Activated naive CD4-positive, alpha-beta T cell treated with anti-CD3 and anti-CD28 coated beads, Interleukin-2, amount 10 ng/mL, durations not matched to agents 7 days and 5 days (primary cell): ENCODE measurements at regions not wholly inside any gene's neighbourhood (a gene's known extent, or its start where the extent isn't known, plus 50 kb on each side); places are given as distances from the start of the nearest gene placed in this dataset.
"Not testable (repeated sequence)": the region's sequence is repeated elsewhere in the genome, so short reads cannot be mapped to it uniquely, and the experiment has no call there.

Experiments used
- CTCF ChIA-PET: fragments of 350-600 bp; sonication (Branson Sonifier 250); formaldehyde crosslinking; loops from one replicate; lab custom pipeline; 2021; ENCODE audit warnings: antibody characterized with exemption; lab: Charles Lee
- DNase-seq: peaks from one replicate; pipeline ENCODE4 v3.0.0-alpha.2; 2020
- H3K27ac Mint-ChIP-seq: one replicate; pipeline ENCODE4 v1.8.0; 2021; ENCODE audit warnings: mild to moderate bottlenecking, moderate library complexity, mixed read lengths
- H3K27me3 Mint-ChIP-seq: one replicate; pipeline ENCODE4 v1.8.0; 2021; ENCODE audit warnings: mild to moderate bottlenecking, mixed read lengths
- H3K36me3 Mint-ChIP-seq: one replicate; pipeline ENCODE4 v1.8.0; 2021; ENCODE audit warnings: mixed read lengths
- H3K4me1 Mint-ChIP-seq: one replicate; pipeline ENCODE4 v1.8.0; 2021; ENCODE audit warnings: mixed read lengths
- H3K4me3 Mint-ChIP-seq: one replicate; pipeline ENCODE4 v1.8.0; 2021; ENCODE audit warnings: mild to moderate bottlenecking, moderate library complexity, mixed read lengths
- H3K9me3 Mint-ChIP-seq: one replicate; pipeline ENCODE4 v1.8.0; 2021; ENCODE audit warnings: mixed read lengths

DNA sequence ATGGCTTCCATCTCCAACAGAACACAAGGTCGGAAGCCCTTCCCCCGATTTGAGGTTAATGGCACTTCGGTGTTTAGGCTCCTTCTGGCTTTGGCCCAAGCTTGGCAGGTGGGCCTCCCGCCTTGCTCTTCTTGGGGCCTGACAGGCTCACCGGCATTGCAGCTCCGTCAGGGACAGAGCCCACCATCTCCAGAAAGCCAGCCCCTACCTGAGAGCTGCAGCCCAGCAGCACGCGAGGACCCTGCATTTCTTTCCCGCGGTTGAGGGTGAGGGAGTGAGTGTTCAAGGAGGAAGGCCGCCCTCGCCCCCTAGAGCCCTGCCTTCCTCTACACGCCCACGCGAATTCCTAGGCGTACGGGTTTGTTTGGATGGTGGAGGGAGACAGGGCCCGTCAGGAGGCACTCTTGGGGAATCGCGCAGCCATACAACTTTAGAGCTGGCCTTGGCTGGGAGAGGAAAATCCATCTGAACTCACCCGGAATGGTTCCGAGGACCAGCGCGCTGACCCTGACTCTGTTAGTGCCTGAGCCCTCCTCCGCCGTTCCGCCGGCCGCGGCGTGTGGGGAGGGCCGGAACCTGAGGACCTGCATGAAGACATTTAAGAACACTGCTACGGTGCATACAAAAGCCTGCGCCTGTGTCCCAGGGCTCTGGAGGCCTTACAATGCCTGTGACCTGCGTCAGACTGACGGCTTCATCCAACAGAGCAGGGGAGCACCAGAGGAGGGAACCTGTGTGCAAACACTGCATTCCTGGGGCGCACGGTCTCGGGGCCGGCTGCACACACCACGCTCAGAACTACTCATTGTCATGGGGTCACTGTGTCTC is 73.8 kb downstream of the MRPL36 start:
- no peak for DNase-seq
- Mint-ChIP-seq H3K9me3 (no peaks in the 10 kb centered on the region), H3K36me3 (no peaks in the 10 kb centered on the region), H3K27ac (peak overlapping the region; percentile 69), H3K4me1 (peaks cover 5% of the 10 kb centered on the region), H3K4me3 (peak overlapping the region; percentile 71), H3K27me3 (peaks cover 23% of the 10 kb centered on the region)
- CTCF ChIA-PET = interaction anchor here (1.2 kb wide), 1 partner anchor 9 kb away, joined by 3 read pairs; no protein-coding TSS in a partner anchor

DNA sequence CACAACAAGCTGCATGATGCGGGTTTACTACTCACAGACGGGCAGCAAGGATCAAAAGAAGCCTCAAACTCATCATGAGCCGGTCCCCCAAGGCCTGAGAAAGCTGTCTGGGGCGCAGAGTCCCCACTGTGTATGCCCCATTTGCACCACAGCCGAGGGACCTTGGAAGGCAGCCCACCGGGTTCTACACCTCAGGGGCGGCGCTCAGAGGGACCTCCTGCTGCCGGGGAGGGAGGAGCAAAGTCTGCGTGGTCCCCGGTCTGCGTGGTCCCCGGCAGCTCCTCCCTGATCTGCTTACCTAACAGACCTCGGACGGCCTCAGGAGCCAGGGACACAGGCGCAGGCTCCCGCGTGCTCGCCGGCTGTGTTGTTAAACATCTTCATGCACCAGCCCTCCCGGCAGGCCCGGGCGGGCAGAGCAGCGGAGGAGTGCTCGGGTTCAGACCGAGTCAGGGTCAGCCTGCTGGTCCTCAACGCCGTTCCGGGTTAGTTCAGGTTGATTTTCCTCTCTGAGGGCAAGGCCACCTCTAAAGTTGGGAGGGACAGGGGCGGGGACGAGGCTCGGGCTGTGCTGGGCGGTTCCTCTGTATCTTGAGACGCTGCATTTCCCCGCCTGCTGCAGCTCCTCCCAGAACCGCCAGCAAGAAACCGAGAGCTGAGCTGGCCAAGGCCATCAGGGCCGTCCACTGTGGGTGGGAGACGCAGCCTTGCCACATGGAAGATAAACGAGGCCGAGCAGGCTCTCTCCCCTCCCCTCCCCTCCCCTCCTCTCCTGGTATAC is 74.6 kb downstream of the MRPL36 start:
- CTCF ChIA-PET = interaction anchor here (1.0 to 1.2 kb wide), 2 partner anchors 10 to 12 kb away, joined by 3 read pairs; no protein-coding TSS in a partner anchor

DNA sequence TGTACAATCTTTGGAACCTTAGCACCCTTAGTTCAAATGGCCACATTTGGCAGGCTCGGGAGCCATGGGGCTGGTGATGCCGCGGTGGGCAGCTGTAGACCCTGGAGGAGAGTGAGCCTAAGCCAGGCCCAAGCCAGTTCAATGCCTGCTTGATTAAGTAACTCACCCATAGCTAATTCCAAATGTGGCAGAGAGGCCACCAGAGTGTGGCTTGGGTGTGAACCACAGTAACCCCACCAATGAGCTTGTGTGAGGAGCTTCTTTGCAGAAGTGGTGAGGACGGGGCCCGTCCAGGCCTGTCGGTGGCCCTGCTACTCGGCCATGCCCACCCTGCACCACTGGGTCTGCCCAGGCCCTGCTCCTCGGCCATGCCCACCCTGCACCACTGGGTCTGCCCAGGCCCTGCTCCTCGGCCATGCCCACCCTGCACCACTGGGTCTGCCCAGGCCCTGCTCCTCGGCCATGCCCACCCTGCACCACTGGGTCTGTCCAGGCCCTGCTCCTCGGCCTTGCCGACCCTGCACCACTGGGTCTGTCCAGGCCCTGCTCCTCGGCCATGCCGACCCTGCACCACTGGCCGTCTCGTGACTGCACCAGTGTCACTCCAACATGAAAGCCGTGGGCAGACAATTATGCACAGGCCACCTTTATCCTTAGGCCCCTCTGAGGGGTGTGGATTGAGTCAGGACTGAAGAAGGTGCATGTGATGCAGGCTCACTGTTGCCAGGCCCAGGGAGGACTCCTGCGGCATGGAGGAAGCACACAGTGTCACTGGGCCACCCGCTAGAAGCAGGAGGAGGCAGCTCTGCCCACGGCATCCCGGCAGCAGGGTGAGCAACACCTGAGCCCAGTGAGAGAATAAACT is 75.4 kb downstream of the MRPL36 start:
- CTCF ChIA-PET = interaction anchor here (1.0 to 1.3 kb wide), 3 partner anchors 11 to 14 kb away, joined by 3 to 4 read pairs (median 3); no protein-coding TSS in a partner anchor
- DNase-seq = no peak
- peaks cover 29% of the 10 kb centered on the region for H3K27me3 Mint-ChIP-seq
- H3K4me3 Mint-ChIP-seq = peak overlapping the region; percentile 71
- H3K36me3 Mint-ChIP-seq = peaks cover 5% of the 10 kb centered on the region
- no peak overlapping the region for H3K27ac Mint-ChIP-seq
- peaks cover 5% of the 10 kb centered on the region for H3K4me1 Mint-ChIP-seq
- peaks cover 16% of the 10 kb centered on the region for H3K9me3 Mint-ChIP-seq

More for the DNA sequence above, 74.6 kb downstream of the MRPL36 start:
- DNase-seq = peak; percentile 75
- H3K4me1 Mint-ChIP-seq = peaks cover 5% of the 10 kb centered on the region
- peak overlapping the region; percentile 69 for H3K27ac Mint-ChIP-seq
- H3K4me3 Mint-ChIP-seq = peak overlapping the region; percentile 71
- H3K27me3 Mint-ChIP-seq = peaks cover 23% of the 10 kb centered on the region
- peaks cover 7% of the 10 kb centered on the region for H3K9me3 Mint-ChIP-seq
- H3K36me3 Mint-ChIP-seq = peaks cover 1% of the 10 kb centered on the region

DNA sequence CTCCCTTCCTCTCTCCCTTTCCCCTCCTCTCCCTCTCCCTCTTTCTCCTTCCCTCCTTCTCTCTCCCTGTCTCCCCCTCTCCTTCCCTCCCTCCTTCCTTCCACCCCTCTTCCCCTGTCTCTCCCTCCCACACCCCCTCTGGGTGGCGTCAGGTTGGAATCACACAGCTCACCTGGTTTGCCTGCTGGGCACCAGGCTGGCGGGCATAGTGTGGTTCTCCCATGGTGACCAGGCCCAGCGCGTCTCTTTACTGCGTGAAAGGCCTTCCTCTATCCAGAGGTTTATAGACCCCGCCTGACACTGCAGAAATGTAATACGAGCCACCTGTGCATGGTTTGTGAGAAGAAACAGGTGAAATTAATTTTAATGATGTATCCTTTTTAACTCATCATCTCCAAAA is 76.2 kb downstream of the MRPL36 start:
- no peak overlapping the region for H3K27ac Mint-ChIP-seq
- no peak for DNase-seq
- CTCF ChIA-PET = interaction anchor here (1.3 kb wide), 1 partner anchor 15 kb away, joined by 4 read pairs; no protein-coding TSS in a partner anchor
- H3K4me3 Mint-ChIP-seq = no peak overlapping the region
- H3K36me3 Mint-ChIP-seq = peaks cover 5% of the 10 kb centered on the region
- peaks cover 29% of the 10 kb centered on the region for H3K27me3 Mint-ChIP-seq
- H3K4me1 Mint-ChIP-seq = peaks cover 5% of the 10 kb centered on the region
- H3K9me3 Mint-ChIP-seq = peaks cover 23% of the 10 kb centered on the region

DNA sequence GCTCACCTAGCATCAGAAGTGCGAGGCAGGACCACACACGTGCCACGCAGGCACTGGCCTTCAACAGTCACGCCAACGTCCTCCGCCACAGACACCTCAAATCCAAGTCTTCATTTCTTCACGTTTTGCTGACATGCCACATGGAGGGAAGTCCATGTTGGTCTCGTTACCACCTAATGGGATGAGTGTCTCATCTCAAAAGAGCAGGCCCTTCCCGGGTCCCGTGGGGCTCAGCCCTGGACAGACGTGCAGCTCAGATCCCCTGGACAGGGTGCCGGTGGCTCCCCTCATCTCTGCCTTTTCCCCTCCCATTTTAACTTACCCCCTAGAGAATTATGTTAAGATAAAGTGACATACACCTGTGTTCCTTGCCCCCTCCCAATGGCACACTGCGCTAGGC is 76.8 kb downstream of the MRPL36 start:
- Mint-ChIP-seq H3K9me3 (peaks cover 29% of the 10 kb centered on the region), H3K27ac (no peak overlapping the region), H3K36me3 (peaks cover 7% of the 10 kb centered on the region), H3K4me1 (peaks cover 5% of the 10 kb centered on the region), H3K4me3 (no peak overlapping the region), H3K27me3 (peaks cover 29% of the 10 kb centered on the region)
- CTCF ChIA-PET = interaction anchor here (1.3 kb wide), 1 partner anchor 15 kb away, joined by 4 read pairs; no protein-coding TSS in a partner anchor
- DNase-seq = no peak

DNA sequence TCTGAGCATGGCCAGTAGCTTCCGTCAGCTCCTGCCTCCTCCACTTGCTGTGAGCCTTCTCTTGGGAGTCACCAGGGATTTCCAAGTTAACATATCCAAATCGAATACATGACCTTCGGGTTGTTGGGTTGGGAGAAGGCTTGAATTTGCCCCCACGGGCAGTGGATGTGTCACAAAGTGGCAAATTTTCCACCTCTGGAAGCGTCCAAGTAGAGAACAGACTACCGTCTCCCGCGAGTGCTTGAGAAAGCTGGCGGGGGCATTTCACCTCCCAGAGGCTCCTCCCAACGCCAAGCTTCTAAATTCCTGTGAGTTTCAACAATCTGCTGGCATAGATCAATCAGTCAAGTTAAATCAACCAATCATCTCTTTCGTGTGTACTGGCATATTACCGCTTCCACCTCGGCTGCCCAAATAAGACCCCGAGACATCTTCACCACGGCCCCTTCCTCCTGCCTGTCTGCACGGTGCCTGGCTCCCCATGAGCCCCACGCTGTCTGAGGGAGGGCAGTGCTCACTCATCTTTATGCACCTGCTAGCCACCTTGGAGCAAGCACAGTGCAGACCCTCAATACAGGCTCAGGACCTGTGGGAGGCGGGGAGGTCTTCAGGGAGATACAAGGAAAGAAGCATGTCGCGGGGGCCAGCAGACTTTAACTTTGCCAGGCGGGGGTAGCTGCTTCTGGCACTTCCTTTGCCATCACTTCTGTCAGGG is 79.1 kb downstream of the MRPL36 start:
- no peak overlapping the region for H3K4me3 Mint-ChIP-seq
- H3K27ac Mint-ChIP-seq = no peak overlapping the region
- H3K9me3 Mint-ChIP-seq = peaks cover 33% of the 10 kb centered on the region
- H3K27me3 Mint-ChIP-seq = peaks cover 29% of the 10 kb centered on the region
- CTCF ChIA-PET = no interaction called here
- H3K36me3 Mint-ChIP-seq = peaks cover 7% of the 10 kb centered on the region
- peaks cover 2% of the 10 kb centered on the region for H3K4me1 Mint-ChIP-seq
- no peak for DNase-seq

DNA sequence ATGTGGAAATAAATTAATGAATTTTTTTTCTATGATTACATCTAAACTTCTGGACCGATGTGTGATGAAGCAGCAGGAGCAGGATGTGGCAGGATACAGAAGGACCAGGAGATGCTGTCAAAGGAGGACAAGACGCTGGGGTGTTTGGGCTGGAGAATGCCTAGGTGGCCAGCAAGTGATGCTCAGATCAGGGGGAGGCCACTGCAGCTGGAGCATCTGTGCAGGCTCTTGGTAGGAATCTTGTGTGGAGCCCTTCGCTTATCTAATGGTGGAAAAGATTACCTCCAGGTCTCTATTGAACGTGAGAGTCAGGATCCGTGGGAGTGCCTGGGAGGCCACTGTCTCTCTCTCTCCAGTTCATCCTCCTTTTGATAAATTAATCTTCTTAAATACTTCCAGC is 79.8 kb downstream of the MRPL36 start:
- peaks cover 25% of the 10 kb centered on the region for H3K27me3 Mint-ChIP-seq
- CTCF ChIA-PET = no interaction called here
- no peaks in the 10 kb centered on the region for H3K4me1 Mint-ChIP-seq
- H3K9me3 Mint-ChIP-seq = peaks cover 33% of the 10 kb centered on the region
- no peak for DNase-seq
- no peak overlapping the region for H3K4me3 Mint-ChIP-seq
- H3K36me3 Mint-ChIP-seq = peaks cover 7% of the 10 kb centered on the region
- no peak overlapping the region for H3K27ac Mint-ChIP-seq

DNA sequence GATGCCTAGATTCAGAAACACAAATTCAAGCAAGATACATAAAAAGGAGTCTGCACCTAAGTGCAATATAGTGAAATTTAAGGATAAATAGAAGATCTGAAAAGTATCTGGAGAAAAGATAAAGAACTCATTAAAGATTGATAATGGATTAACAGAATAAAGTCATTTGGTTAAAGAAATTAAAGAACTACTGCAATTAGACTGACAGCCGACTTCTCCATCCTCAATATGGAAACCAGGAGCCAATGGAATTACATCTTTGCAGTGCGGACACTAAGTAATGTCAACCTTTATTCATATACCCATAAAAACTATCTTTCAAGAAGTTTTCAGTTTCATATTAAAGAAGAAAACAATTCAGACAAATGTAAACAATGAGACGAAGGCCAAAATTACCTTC is 81.0 kb downstream of the MRPL36 start:
- CTCF ChIA-PET = no interaction called here
- DNase-seq = no peak
- peaks cover 33% of the 10 kb centered on the region for H3K9me3 Mint-ChIP-seq
- H3K4me1 Mint-ChIP-seq = no peaks in the 10 kb centered on the region
- H3K27ac Mint-ChIP-seq = no peak overlapping the region
- peaks cover 25% of the 10 kb centered on the region for H3K27me3 Mint-ChIP-seq
- H3K36me3 Mint-ChIP-seq = peaks cover 7% of the 10 kb centered on the region
- H3K4me3 Mint-ChIP-seq = no peak overlapping the region

DNA sequence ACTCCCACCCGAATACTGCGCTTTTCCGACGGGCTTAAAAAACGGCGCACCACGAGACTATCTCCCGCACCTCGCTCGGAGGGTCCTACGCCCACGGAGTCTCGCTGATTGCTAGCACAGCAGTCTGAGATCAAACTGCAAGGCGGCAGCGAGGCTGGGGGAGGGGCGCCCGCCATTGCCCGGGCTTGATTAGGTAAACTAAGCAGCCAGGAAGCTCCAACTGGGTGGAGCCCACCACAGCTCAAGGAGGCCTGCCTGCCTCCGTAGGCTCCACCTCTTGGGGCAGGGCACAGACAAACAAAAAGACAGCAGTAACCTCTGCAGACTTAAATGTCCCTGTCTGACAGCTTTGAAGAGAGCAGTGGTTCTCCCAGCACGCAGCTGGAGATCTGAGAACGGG is 89.5 kb downstream of the MRPL36 start:
- H3K4me3 Mint-ChIP-seq = peak overlapping the region; percentile 76
- peak overlapping the region; percentile 84 for H3K27ac Mint-ChIP-seq
- DNase-seq = peak; percentile 86
- H3K4me1 Mint-ChIP-seq = peaks cover 15% of the 10 kb centered on the region
- H3K27me3 Mint-ChIP-seq, H3K9me3 Mint-ChIP-seq, H3K36me3 Mint-ChIP-seq, CTCF ChIA-PET: not testable (repeated sequence)

DNA sequence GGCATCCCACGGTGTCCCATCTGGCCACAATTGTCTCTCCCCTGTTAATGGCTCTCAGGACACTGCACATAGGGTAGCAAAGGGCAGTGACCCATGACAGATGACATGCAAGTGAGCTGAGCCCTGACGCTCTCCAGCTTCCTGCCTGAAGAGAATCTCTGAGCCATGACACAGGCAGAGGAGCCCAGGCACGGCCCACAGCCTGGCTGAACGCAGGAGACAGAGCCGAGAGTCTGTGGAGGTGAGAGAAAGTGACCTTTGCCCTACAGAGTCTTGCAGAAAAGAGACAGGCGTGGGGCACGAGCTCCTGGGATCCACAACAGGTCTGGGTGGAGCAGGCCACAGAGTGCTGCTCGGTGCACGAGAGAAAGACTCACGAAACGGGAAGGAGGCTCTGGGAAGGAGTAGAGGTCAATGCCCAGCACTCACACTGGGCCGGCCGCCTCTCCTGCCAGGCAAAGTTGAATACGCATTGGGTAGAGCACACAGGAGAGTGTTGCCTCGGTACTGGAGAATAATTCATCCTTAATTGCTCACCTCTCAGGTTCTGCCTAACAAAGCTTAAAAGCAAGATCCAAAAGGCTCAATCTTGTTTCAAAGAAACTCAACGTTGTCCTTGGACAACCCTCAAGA is 90.3 kb downstream of the MRPL36 start:
- Mint-ChIP-seq H3K27me3 (no peaks in the 10 kb centered on the region), H3K4me3 (peak overlapping the region; percentile 76), H3K27ac (peak overlapping the region; percentile 84), H3K9me3 (no peaks in the 10 kb centered on the region), H3K36me3 (no peaks in the 10 kb centered on the region), H3K4me1 (peaks cover 15% of the 10 kb centered on the region)
- CTCF ChIA-PET = no interaction called here
- no peak for DNase-seq

DNA sequence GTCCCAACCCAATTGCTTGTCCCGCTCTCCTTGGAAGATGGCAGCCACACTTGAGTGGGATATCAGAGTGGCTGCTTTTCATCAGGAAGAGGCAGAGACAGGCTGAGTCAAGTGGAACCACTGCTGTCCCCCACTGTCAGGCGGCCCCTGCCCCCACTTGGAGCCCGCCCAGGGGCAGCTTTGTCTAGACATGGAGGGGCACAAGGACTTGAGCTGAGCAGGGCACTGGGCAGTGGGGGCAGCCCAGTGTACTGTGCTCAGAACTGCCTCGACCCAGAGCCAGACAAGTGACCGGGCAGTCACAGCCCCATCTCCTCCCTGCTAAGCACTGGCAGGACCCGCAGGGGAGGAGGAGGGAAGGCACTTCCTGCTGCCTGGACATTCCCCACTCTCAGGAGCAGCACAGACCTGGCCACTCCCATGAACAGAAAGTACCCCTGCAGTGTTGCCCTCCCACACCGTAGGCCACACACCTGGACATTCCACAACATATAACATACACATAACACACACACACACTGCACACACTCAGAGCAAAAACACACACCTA is 91.0 kb downstream of the MRPL36 start:
- peaks cover 15% of the 10 kb centered on the region for H3K4me1 Mint-ChIP-seq
- H3K9me3 Mint-ChIP-seq = no peaks in the 10 kb centered on the region
- no peak overlapping the region for H3K27ac Mint-ChIP-seq
- DNase-seq = no peak
- H3K4me3 Mint-ChIP-seq = no peak overlapping the region
- no peaks in the 10 kb centered on the region for H3K36me3 Mint-ChIP-seq
- H3K27me3 Mint-ChIP-seq = no peaks in the 10 kb centered on the region
- CTCF ChIA-PET = no interaction called here

DNA sequence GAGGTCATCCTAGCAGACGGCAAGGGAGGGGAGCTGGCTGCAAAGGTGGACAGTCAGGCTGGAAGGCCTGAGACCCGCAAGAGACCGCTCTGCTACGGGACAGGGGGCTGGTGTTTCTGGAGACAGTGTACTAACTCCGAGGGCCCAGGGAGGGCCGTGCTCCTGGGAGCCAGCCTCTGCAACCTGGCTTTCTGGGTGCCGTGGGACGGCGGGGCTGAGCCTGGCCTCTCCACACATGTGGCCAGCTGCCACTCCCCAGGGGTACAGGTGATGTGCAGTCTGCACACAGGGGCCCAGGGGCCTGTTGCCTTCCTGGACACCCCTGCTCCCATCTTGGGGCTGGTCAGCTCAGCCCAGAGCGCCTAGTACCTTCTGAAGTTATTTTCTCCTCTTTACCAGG is 92.2 kb downstream of the MRPL36 start:
- no peak for DNase-seq
- no peak overlapping the region for H3K27ac Mint-ChIP-seq
- peaks cover 15% of the 10 kb centered on the region for H3K4me1 Mint-ChIP-seq
- H3K27me3 Mint-ChIP-seq = no peaks in the 10 kb centered on the region
- H3K4me3 Mint-ChIP-seq = no peak overlapping the region
- CTCF ChIA-PET = no interaction called here
- H3K36me3 Mint-ChIP-seq = no peaks in the 10 kb centered on the region
- no peaks in the 10 kb centered on the region for H3K9me3 Mint-ChIP-seq

DNA sequence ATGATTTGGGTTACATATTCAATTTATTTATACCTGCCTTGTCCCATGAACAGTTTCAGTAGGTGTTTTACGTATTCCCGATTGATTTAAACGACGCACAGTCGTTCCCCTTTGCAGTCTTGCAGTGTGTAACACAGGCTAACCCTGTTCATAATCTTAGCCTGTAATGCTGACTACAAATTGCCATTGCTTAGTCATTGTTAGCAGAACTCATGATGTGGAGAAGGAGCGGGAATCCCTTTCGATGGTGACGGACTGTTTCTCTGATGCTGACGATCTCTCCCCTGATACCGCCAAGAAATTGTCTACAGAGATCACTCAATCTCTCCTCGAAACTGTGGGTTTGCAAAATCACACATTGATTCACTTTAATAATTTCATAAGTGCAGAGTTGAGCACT is 93.2 kb downstream of the MRPL36 start:
- Mint-ChIP-seq H3K4me1 (peaks cover 15% of the 10 kb centered on the region), H3K9me3 (no peaks in the 10 kb centered on the region), H3K4me3 (no peak overlapping the region), H3K27ac (no peak overlapping the region), H3K27me3 (no peaks in the 10 kb centered on the region), H3K36me3 (no peaks in the 10 kb centered on the region)
- CTCF ChIA-PET = no interaction called here
- no peak for DNase-seq
